IMR-90 (cell line): ENCODE measurements at regions not wholly inside any gene's neighbourhood (a gene's known extent, or its start where the extent isn't known, plus 50 kb on each side); places are given as distances from the start of the nearest gene placed in this dataset.

ENCODE experiments used
- ATAC-seq: fragments of 200-7000 bp; cut with Tn5 transposase; 2 replicates; pipeline ENCODE4 v1.9.1; 2020; ENCODE audit warnings: low read depth, mild to moderate bottlenecking, moderate library complexity
- BruUV-seq: library from RNA; stranded (reverse); fragments of 400-500 nt; replicated peaks from 2 replicates; lab custom pipeline; 2021; lab: Mats Ljungman, UMichigan
- CTCF ChIA-PET: fragments of 300-600 bp; formaldehyde crosslinking; extraction: SDS; loops from one replicate; lab custom pipeline; 2021; ENCODE audit warnings: antibody characterized with exemption; lab: Yijun Ruan, JAX
- POLR2A ChIA-PET: fragments of 300-600 bp; sonication (Branson Sonifier 250); formaldehyde crosslinking; loops from one replicate; lab custom pipeline; 2022; ENCODE audit warnings: antibody characterized with exemption; ENCODE audit not compliant: unreplicated experiment; lab: Charles Lee
- DNase-seq: peaks from one replicate; pipeline ENCODE4 v3.0.0; 2013
- H2AFZ ChIP-seq: replicated peaks from 2 replicates; pipeline ENCODE3; 2013; ENCODE audit warnings: low read length, mild to moderate bottlenecking; ENCODE audit not compliant: poor library complexity
- H2AK5ac ChIP-seq: 2 replicates; pipeline ENCODE4 v1.6.1; 2013; ENCODE audit warnings: low read depth, low read length, inconsistent platforms
- H2AK9ac ChIP-seq: replicated peaks from 2 replicates; pipeline ENCODE3; 2013; ENCODE audit warnings: mild to moderate bottlenecking, low read depth, low read length, moderate library complexity; ENCODE audit not compliant: poor library complexity
- H2BK120ac ChIP-seq: 2 replicates; pipeline ENCODE4 v1.6.1; 2013; ENCODE audit warnings: low read depth, low read length, inconsistent platforms
- H2BK15ac ChIP-seq: 3 replicates; pipeline ENCODE4 v1.6.1; 2013; ENCODE audit warnings: low read depth, low read length, inconsistent platforms
- H2BK20ac ChIP-seq: 2 replicates; pipeline ENCODE4 v1.6.1; 2013; ENCODE audit warnings: low read depth, mild to moderate bottlenecking, inconsistent platforms, low read length, moderate library complexity
- H2BK5ac ChIP-seq: 2 replicates; pipeline ENCODE4 v1.6.1; 2013; ENCODE audit warnings: mild to moderate bottlenecking, low read depth, low read length, inconsistent platforms; ENCODE audit not compliant: poor library complexity, severe bottlenecking
- H3K14ac ChIP-seq: replicated peaks from 2 replicates; pipeline ENCODE4 v1.6.1; 2013; ENCODE audit warnings: low read depth, low read length, inconsistent platforms
- H3K18ac ChIP-seq: 2 replicates; pipeline ENCODE4 v1.6.1; 2013; ENCODE audit warnings: low read depth, low read length, control low read depth
- H3K23ac ChIP-seq: 2 replicates; pipeline ENCODE4 v1.6.1; 2013; ENCODE audit warnings: low read depth, low read length, inconsistent platforms
- H3K27ac ChIP-seq: 2 replicates; pipeline ENCODE4 v1.5.1; 2013; ENCODE audit warnings: mild to moderate bottlenecking, control low read depth, low read length; ENCODE audit not compliant: insufficient read depth
- H3K27me3 ChIP-seq: 2 replicates; pipeline ENCODE4 v1.6.1; 2013; ENCODE audit warnings: low read length; ENCODE audit not compliant: control insufficient read depth, insufficient read depth
- H3K36me3 ChIP-seq: 2 replicates; pipeline ENCODE4 v1.6.1; 2013; ENCODE audit warnings: low read length, mixed read lengths; ENCODE audit not compliant: control insufficient read depth, insufficient read depth
- H3K4ac ChIP-seq: 2 replicates; pipeline ENCODE4 v1.6.1; 2013; ENCODE audit warnings: low read depth, low read length, inconsistent platforms
- H3K4me1 ChIP-seq: 2 replicates; pipeline ENCODE4 v1.6.1; 2013; ENCODE audit warnings: low read length, mixed read lengths; ENCODE audit not compliant: control insufficient read depth, insufficient read depth
- H3K4me2 ChIP-seq: 2 replicates; pipeline ENCODE4 v1.6.1; 2013; ENCODE audit warnings: low read depth, mild to moderate bottlenecking, control low read depth, low read length, moderate library complexity
- H3K4me3 ChIP-seq: 2 replicates; pipeline ENCODE4 v1.5.1; 2013; ENCODE audit warnings: low read depth, mild to moderate bottlenecking, control low read depth, low read length, moderate library complexity; ENCODE audit not compliant: insufficient read depth
- H3K56ac ChIP-seq: 2 replicates; pipeline ENCODE4 v1.6.1; 2013; ENCODE audit warnings: low read length, inconsistent platforms; ENCODE audit not compliant: insufficient read depth; ENCODE audit errors: extremely low read depth
- H3K79me1 ChIP-seq, 2 experiments: 2 replicates each; pipeline ENCODE4 v1.6.1; 2013; ENCODE audit warnings: low read length in 2 of 2, inconsistent platforms in 1 of 2, low read depth in 1 of 2
- H3K9ac ChIP-seq: 2 replicates; pipeline ENCODE4 v1.6.1; 2013; ENCODE audit warnings: low read depth, low read length, control low read depth
- H3K9me1 ChIP-seq: 2 replicates; pipeline ENCODE4 v1.6.1; 2013; ENCODE audit warnings: low read length, inconsistent platforms; ENCODE audit not compliant: insufficient read depth
- H3K9me3 ChIP-seq: 2 replicates; pipeline ENCODE4 v1.6.1; 2013; ENCODE audit warnings: low read length; ENCODE audit not compliant: control insufficient read depth, insufficient read depth
- H4K20me1 ChIP-seq: 2 replicates; pipeline ENCODE4 v1.6.1; 2013; ENCODE audit warnings: low read length, inconsistent platforms; ENCODE audit not compliant: insufficient read depth
- H4K5ac ChIP-seq: 2 replicates; pipeline ENCODE4 v1.6.1; 2013; ENCODE audit warnings: mild to moderate bottlenecking, low read depth, low read length, control low read depth
- H4K8ac ChIP-seq, 2 experiments: 2 replicates each; pipeline ENCODE4 v1.6.1; 2013; ENCODE audit warnings: low read depth in 2 of 2, low read length in 2 of 2, control low read depth in 1 of 2, inconsistent platforms in 1 of 2
- H4K91ac ChIP-seq: 2 replicates; pipeline ENCODE4 v1.6.1; 2013; ENCODE audit warnings: low read depth, low read length, inconsistent platforms; ENCODE audit not compliant: insufficient read depth
- BHLHE40 ChIP-seq: fragments of 150-350 bp; IDR thresholded peaks from 2 replicates; pipeline ENCODE4 v1.6.1; 2016; ENCODE audit warnings: mild to moderate bottlenecking, low read depth, low read length
- CEBPB ChIP-seq: IDR thresholded peaks from 2 replicates; pipeline ENCODE4 v1.6.1; 2012; ENCODE audit warnings: low read depth, low read length, improper control_type of control experiment
- CHD1 ChIP-seq: IDR thresholded peaks from 2 replicates; pipeline ENCODE4 v1.6.1; 2012; ENCODE audit warnings: low read depth, low read length, improper control_type of control experiment
- CTCF ChIP-seq: conservative IDR thresholded peaks from 2 replicates; pipeline ENCODE4 v1.5.1; 2012; ENCODE audit warnings: mild to moderate bottlenecking, low read depth, low read length, improper control_type of control experiment
- ELK1 ChIP-seq: fragments of 150-350 bp; IDR thresholded peaks from 2 replicates; pipeline ENCODE4 v1.6.1; 2016; ENCODE audit warnings: low read depth, mild to moderate bottlenecking, low read length, moderate library complexity, borderline replicate concordance
- FOS ChIP-seq: fragments of 150-350 bp; IDR thresholded peaks from 2 replicates; pipeline ENCODE4 v1.6.1; 2016; ENCODE audit warnings: low read depth, low read length
- MAFK ChIP-seq: IDR thresholded peaks from 2 replicates; pipeline ENCODE4 v1.6.1; 2012; ENCODE audit warnings: low read depth, low read length, improper control_type of control experiment
- MAZ ChIP-seq: IDR thresholded peaks from 2 replicates; pipeline ENCODE4 v1.6.1; 2012; ENCODE audit warnings: low read depth, mild to moderate bottlenecking, low read length, improper control_type of control experiment, moderate library complexity, borderline replicate concordance
- MXI1 ChIP-seq: IDR thresholded peaks from 2 replicates; pipeline ENCODE4 v1.6.1; 2012; ENCODE audit warnings: low read depth, mild to moderate bottlenecking, low read length, moderate library complexity, borderline replicate concordance
- NFE2L2 ChIP-seq: fragments of 150-350 bp; IDR thresholded peaks from 2 replicates; pipeline ENCODE4 v1.6.1; 2016; ENCODE audit warnings: low read depth, mild to moderate bottlenecking, low read length
- POLR2A ChIP-seq: IDR thresholded peaks from 2 replicates; pipeline ENCODE4 v1.6.1; 2012; ENCODE audit warnings: mild to moderate bottlenecking, low read depth, low read length
- RAD21 ChIP-seq: IDR thresholded peaks from 2 replicates; pipeline ENCODE4 v1.6.1; 2012; ENCODE audit warnings: low read length, improper control_type of control experiment
- RCOR1 ChIP-seq: IDR thresholded peaks from 2 replicates; pipeline ENCODE4 v1.6.1; 2012; ENCODE audit warnings: mild to moderate bottlenecking, low read length, improper control_type of control experiment; ENCODE audit not compliant: insufficient replicate concordance
- RFX5 ChIP-seq: IDR thresholded peaks from 2 replicates; pipeline ENCODE4 v1.8.0; 2012; ENCODE audit warnings: low read depth, mild to moderate bottlenecking, low read length, moderate library complexity
- SMC3 ChIP-seq: fragments of 150-350 bp; IDR thresholded peaks from 2 replicates; pipeline ENCODE4 v1.6.1; 2016; ENCODE audit warnings: low read depth, mild to moderate bottlenecking, antibody characterized with exemption, low read length, moderate library complexity
- USF2 ChIP-seq: fragments of 150-350 bp; IDR thresholded peaks from 2 replicates; pipeline ENCODE4 v1.6.1; 2017; ENCODE audit warnings: mild to moderate bottlenecking, antibody characterized with exemption, low read length, low read depth
- WGBS, 2 experiments: methylation state at CpG; one replicate each; pipeline versions ENCODE4 v1.1.5 to v1.1.7; 2013; ENCODE audit warnings: missing lambda C conversion rate in 2 of 2; ENCODE audit not compliant: insufficient read length in 1 of 2; ENCODE audit errors: extremely low coverage in 2 of 2; 5-methylcytosine and 5-hydroxymethylcytosine counted together
- dilution Hi-C: fragments of 300-500 bp; cut with HindIII; formaldehyde crosslinking; loops from one replicate; pipeline ENCODE4 v1.14.3; 2018; ENCODE audit warnings: low sequenced_read_pairs; ENCODE audit not compliant: unreplicated experiment
- in situ Hi-C: fragments of 300-500 bp; cut with MboI; formaldehyde crosslinking; loops from 3 replicates; pipeline ENCODE4 v1.14.3; 2019; ENCODE audit warnings: low sequenced_read_pairs, inconsistent platforms, mixed read lengths
- intact Hi-C: fragments of 100-400 bp; cut with micrococcal nuclease; formaldehyde crosslinking; loops from 2 replicates; pipeline ENCODE4 v1.10.0; 2022

GRCh38 chr3:3531476-3531875, 267.8 kb upstream of the LRRN1 start:
- intact Hi-C loops: no loop called here
- H2AFZ ChIP-seq: no peak overlapping the region
- H4K5ac ChIP-seq: no peak overlapping the region
- no peak overlapping the region for H2BK20ac ChIP-seq
- no peaks in the 10 kb centered on the region for H3K79me1 ChIP-seq
- no TSS peak for BruUV-seq
- H3K56ac ChIP-seq: no peak overlapping the region
- no peak overlapping the region for H2BK120ac ChIP-seq
- no peak overlapping the region for H3K18ac ChIP-seq
- no peak overlapping the region for H2BK15ac ChIP-seq
- H3K27ac ChIP-seq: no peak overlapping the region
- no peak overlapping the region for H2AK5ac ChIP-seq
- no peak for ATAC-seq
- no peaks in the 10 kb centered on the region for H3K36me3 ChIP-seq
- TF ChIP-seq NFE2L2: no peak
- TF ChIP-seq MXI1: no peak
- TF ChIP-seq CTCF: no peak
- no peak for TF ChIP-seq ELK1
- TF ChIP-seq BHLHE40: no peak
- no peak for TF ChIP-seq USF2
- no peak for TF ChIP-seq CHD1
- no peak for TF ChIP-seq MAFK
- TF ChIP-seq RFX5: no peak
- no peak for TF ChIP-seq RCOR1
- TF ChIP-seq FOS: no peak
- no peak for TF ChIP-seq CEBPB
- no peak for TF ChIP-seq POLR2A
- no peak for TF ChIP-seq MAZ
- TF ChIP-seq RAD21: no peak
- TF ChIP-seq SMC3: no peak
- H3K4me2 ChIP-seq: no peak overlapping the region
- WGBS, 2 experiments: 47% methylated on average over 2 of the region's 4 CpGs; no CpG with 5 or more reads in 1 of the 2 experiments
- no peaks in the 10 kb centered on the region for H3K27me3 ChIP-seq
- H3K4me1 ChIP-seq: no peaks in the 10 kb centered on the region
- ChIA-PET POLR2A (no interaction called here), CTCF (no interaction called here)
- no peak overlapping the region for H3K9ac ChIP-seq
- no peak overlapping the region for H4K91ac ChIP-seq
- in situ Hi-C loops: no loop called here
- no peak overlapping the region for H4K8ac ChIP-seq
- dilution Hi-C loops: no loop called here
- H4K20me1 ChIP-seq: no peaks in the 10 kb centered on the region
- no peak overlapping the region for H3K4ac ChIP-seq
- H3K4me3 ChIP-seq: no peak overlapping the region
- no peak overlapping the region for H2BK5ac ChIP-seq
- no peak for DNase-seq
- H2AK9ac ChIP-seq: no peak overlapping the region
- H3K14ac ChIP-seq: no peak overlapping the region
- H3K9me1 ChIP-seq: no peaks in the 10 kb centered on the region
- no peak overlapping the region for H3K23ac ChIP-seq
- peaks cover 7% of the 10 kb centered on the region; the same call in 1 of the 2 replicates for H3K9me3 ChIP-seq
